LNCaP clone FGC (cell line): ENCODE measurements at regions not wholly inside any gene's neighbourhood (a gene's known extent, or its start where the extent isn't known, plus 50 kb on each side); places are given as distances from the start of the nearest gene placed in this dataset.

Experiments
- DNase-seq: peaks from one replicate; pipeline ENCODE4 v3.0.0-alpha.2; 2011; ENCODE audit warnings: low read depth
- H3K4me3 ChIP-seq: 2 replicates; pipeline ENCODE4 v1.5.1; 2011; ENCODE audit warnings: mild to moderate bottlenecking, low read depth, low read length, control low read depth
- CTCF ChIP-seq: IDR thresholded peaks from 2 replicates; pipeline ENCODE4 v1.5.1; 2012; ENCODE audit warnings: mild to moderate bottlenecking; ENCODE audit not compliant: control insufficient read depth, insufficient read depth; ENCODE audit errors: extremely low read depth

- DNase-seq: no peak
- TF ChIP-seq CTCF: no peak
- H3K4me3 ChIP-seq: no peak overlapping the region
Measured at GRCh38 chr10:120995768-120996167, 144.6 kb downstream of the WDR11 start.

GRCh38 chr10:120996456-120997034, 145.4 kb downstream of the WDR11 start:
- no peak for TF ChIP-seq CTCF
- no peak overlapping the region for H3K4me3 ChIP-seq
- DNase-seq: no peak

GRCh38 chr10:120997313-120997712, 146.2 kb downstream of the WDR11 start:
- no peak for DNase-seq
- no peak for TF ChIP-seq CTCF

GRCh38 chr10:120997756-120998155, 146.6 kb downstream of the WDR11 start:
- TF ChIP-seq CTCF: no peak
- no peak overlapping the region for H3K4me3 ChIP-seq
- no peak for DNase-seq

More at GRCh38 chr10:120997313-120997712, 146.2 kb downstream of the WDR11 start:
- H3K4me3 ChIP-seq: no peak overlapping the region

- TF ChIP-seq CTCF: no peak
- no peak overlapping the region for H3K4me3 ChIP-seq
- DNase-seq: no peak
Measured at GRCh38 chr10:120998251-120998650, 147.1 kb downstream of the WDR11 start.

GRCh38 chr10:120998782-120999285, 147.7 kb downstream of the WDR11 start:
- TF ChIP-seq CTCF: no peak
- H3K4me3 ChIP-seq: no peak overlapping the region
- DNase-seq: no peak

- no peak for TF ChIP-seq CTCF
- no peak for DNase-seq
- H3K4me3 ChIP-seq: no peak overlapping the region
Measured at GRCh38 chr10:120999868-121000267, 148.7 kb downstream of the WDR11 start.
